ENCODE measurements at regions not wholly inside any gene's neighbourhood (a gene's known extent, or its start where the extent isn't known, plus 50 kb on each side); places are given as distances from the start of the nearest gene placed in this dataset.

DNA sequence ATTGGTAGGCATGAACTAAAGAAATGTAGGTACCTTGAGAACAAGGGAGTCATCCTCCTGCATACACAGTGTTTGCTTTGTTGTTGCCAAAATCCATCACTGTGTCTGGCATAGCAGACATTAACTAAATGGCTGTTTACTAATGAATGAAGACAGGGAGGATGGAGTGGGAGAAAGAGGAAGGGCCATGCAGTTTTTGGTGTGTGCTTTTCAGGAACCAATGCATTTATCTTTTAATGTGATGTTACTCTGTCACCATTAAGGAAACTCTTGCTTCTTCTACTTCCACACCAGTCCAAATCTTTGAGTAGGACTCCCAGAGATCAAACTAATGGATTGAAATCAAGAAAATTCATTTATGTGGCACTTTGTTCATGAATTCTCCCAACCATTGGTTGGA, 55.6 kb upstream of the DUSP10 start:
- Histone ChIP-seq H3K79me2 (ENCODE audit: insufficient read depth) (no peaks in the 10 kb centered on the region), H3K4me2 (ENCODE audit: unreplicated experiment) (no peak overlapping the region), H3K36me3 (ENCODE audit: low read depth) (no peaks in the 10 kb centered on the region), H3K27ac (no peak overlapping the region), H3K9me2 (ENCODE audit: insufficient read depth) (no peaks in the 10 kb centered on the region), H3K27me3 (replicated peaks; ENCODE audit: insufficient read depth) (no peaks in the 10 kb centered on the region), H3K4me1 (ENCODE audit: insufficient read depth) (peaks cover 3% of the 10 kb centered on the region), H3K4me3 (no peak overlapping the region), H3F3A (ENCODE audit: insufficient read depth) (no peaks in the 10 kb centered on the region; the same call in 1 of the 2 replicates), H4K20me1 (ENCODE audit: insufficient read depth) (no peaks in the 10 kb centered on the region), H2AFZ (no peak overlapping the region), H3K9me3 (ENCODE audit: low read depth) (no peaks in the 10 kb centered on the region), H3K9ac (no peak overlapping the region)
- DNase-seq = no peak
- in situ Hi-C loops (cut with MboI) = no loop called here
- TF ChIP-seq EZH2phosphoT487 (IDR thresholded peaks at IDR 0.05; ENCODE audit: insufficient read depth, low read depth) = no peak
- TF ChIP-seq EZH2 (IDR thresholded peaks at IDR 0.05; ENCODE audit: insufficient read depth, poor library complexity, severe bottlenecking) = no peak

DNA sequence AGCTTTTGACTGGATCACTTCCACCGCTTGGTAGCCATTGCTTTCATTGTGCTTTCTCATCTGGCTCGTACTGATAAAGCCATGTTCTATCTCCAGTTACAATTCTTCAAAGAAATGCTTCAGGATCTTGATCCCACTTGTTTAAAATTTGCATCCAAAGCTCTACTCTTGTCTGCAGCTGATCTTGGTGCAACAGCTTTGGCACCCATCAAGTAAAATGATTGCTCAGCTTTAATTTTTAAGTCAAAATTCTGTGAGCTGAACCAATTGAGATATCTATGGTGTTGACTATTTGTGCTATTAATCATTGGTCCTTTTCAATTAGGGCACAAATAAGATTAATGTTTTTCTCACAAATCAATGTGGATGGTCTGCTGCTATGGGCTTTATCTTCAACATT, 54.8 kb upstream of the DUSP10 start:
- Histone ChIP-seq H3K9me3 (ENCODE audit: low read depth) (no peaks in the 10 kb centered on the region), H3K36me3 (ENCODE audit: low read depth) (no peaks in the 10 kb centered on the region), H3K79me2 (ENCODE audit: insufficient read depth) (no peaks in the 10 kb centered on the region), H3K4me2 (ENCODE audit: unreplicated experiment) (no peak overlapping the region), H3K9ac (no peak overlapping the region), H3F3A (ENCODE audit: insufficient read depth) (no peaks in the 10 kb centered on the region), H3K4me1 (ENCODE audit: insufficient read depth) (no peaks in the 10 kb centered on the region; the same call in 1 of the 2 replicates), H3K27me3 (replicated peaks; ENCODE audit: insufficient read depth) (no peaks in the 10 kb centered on the region), H3K9me2 (ENCODE audit: insufficient read depth) (no peaks in the 10 kb centered on the region), H2AFZ (no peak overlapping the region), H3K27ac (no peak overlapping the region), H4K20me1 (ENCODE audit: insufficient read depth) (no peaks in the 10 kb centered on the region), H3K4me3 (no peak overlapping the region)
- TF ChIP-seq EZH2phosphoT487 (IDR thresholded peaks at IDR 0.05; ENCODE audit: insufficient read depth, low read depth) (no peak), EZH2 (IDR thresholded peaks at IDR 0.05; ENCODE audit: insufficient read depth, poor library complexity, severe bottlenecking) (no peak)
- 80 to 83% methylated on average over 2 of the region's 2 CpGs for WGBS, 2 experiments (ENCODE audit: low coverage in 1 of 2, low lambda C conversion rate in 2 of 2, missing lambda C conversion rate in 2 of 2)
- in situ Hi-C loops (cut with MboI) = no loop called here
- no peak for DNase-seq

DNA sequence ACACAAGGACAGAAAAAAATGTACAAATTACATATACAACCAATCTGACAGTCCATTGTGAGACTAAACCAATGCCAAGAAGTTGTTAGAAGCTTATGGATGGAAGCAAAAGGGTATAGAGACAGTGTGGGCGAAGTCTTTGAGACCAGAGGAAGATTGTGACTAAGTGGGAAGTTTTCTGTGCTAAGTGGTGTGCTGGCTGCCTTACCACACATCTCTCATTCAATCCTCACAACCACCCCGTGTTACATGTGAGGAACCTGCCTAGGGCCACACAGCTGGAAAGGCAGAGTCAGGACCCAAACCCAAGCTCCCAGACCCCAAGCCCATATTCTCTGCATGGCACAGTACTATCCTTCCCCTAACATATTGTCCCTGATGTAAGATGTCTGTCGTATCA, 53.5 kb upstream of the DUSP10 start:
- in situ Hi-C loops (cut with MboI) = no loop called here
- Histone ChIP-seq H3K4me1 (ENCODE audit: insufficient read depth) (no peaks in the 10 kb centered on the region; the same call in 1 of the 2 replicates), H3K79me2 (ENCODE audit: insufficient read depth) (no peaks in the 10 kb centered on the region), H3K9me2 (ENCODE audit: insufficient read depth) (no peaks in the 10 kb centered on the region), H3K9me3 (ENCODE audit: low read depth) (no peaks in the 10 kb centered on the region), H3K4me2 (ENCODE audit: unreplicated experiment) (no peak overlapping the region), H3K27me3 (replicated peaks; ENCODE audit: insufficient read depth) (no peaks in the 10 kb centered on the region), H3K9ac (no peak overlapping the region), H3K4me3 (no peak overlapping the region), H3K36me3 (ENCODE audit: low read depth) (no peaks in the 10 kb centered on the region), H4K20me1 (ENCODE audit: insufficient read depth) (no peaks in the 10 kb centered on the region), H3K27ac (no peak overlapping the region), H3F3A (ENCODE audit: insufficient read depth) (no peaks in the 10 kb centered on the region), H2AFZ (no peak overlapping the region)
- no peak for TF ChIP-seq EZH2phosphoT487 (IDR thresholded peaks at IDR 0.05; ENCODE audit: insufficient read depth, low read depth)
- TF ChIP-seq EZH2 (IDR thresholded peaks at IDR 0.05; ENCODE audit: insufficient read depth, poor library complexity, severe bottlenecking) = no peak
- no peak for DNase-seq
- 96 to 98% methylated on average over 3 of the region's 3 CpGs for WGBS, 2 experiments (ENCODE audit: low coverage in 1 of 2, low lambda C conversion rate in 2 of 2, missing lambda C conversion rate in 2 of 2)

DNA sequence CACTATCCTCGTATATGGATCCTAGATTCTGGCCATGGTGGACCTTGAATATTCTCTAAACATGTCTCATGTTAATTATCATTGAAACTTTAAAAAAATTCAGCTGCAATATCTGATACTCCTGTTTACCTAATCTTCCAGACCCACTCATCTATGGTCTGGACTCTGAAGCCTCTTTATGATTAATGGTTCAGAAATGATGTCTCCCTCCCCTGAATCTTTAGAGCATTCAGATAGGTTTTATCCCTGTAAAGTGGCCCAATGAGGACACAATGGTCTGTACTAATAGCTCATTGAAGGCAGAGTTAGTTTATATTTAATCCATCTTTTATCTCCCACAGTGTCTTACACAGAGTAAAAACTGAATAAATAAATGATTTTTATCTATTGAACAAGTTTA, 53.0 kb upstream of the DUSP10 start:
- H3K27me3 ChIP-seq (replicated peaks; ENCODE audit: insufficient read depth) = no peaks in the 10 kb centered on the region
- no peak overlapping the region for H2AFZ ChIP-seq
- no peak overlapping the region for H3K9ac ChIP-seq
- no peaks in the 10 kb centered on the region; the same call in 1 of the 2 replicates for H3K4me1 ChIP-seq (ENCODE audit: insufficient read depth)
- 79 to 88% methylated on average over 1 of the region's 1 CpG for WGBS, 2 experiments (ENCODE audit: low coverage in 1 of 2, low lambda C conversion rate in 2 of 2, missing lambda C conversion rate in 2 of 2)
- no peak overlapping the region for H3K4me2 ChIP-seq (ENCODE audit: unreplicated experiment)
- no peaks in the 10 kb centered on the region for H3F3A ChIP-seq (ENCODE audit: insufficient read depth)
- no peaks in the 10 kb centered on the region for H3K9me3 ChIP-seq (ENCODE audit: low read depth)
- no peaks in the 10 kb centered on the region for H3K9me2 ChIP-seq (ENCODE audit: insufficient read depth)
- DNase-seq = no peak
- H3K27ac ChIP-seq = no peak overlapping the region
- in situ Hi-C loops (cut with MboI) = no loop called here
- no peak overlapping the region for H3K4me3 ChIP-seq
- H4K20me1 ChIP-seq (ENCODE audit: insufficient read depth) = no peaks in the 10 kb centered on the region
- TF ChIP-seq EZH2 (IDR thresholded peaks at IDR 0.05; ENCODE audit: insufficient read depth, poor library complexity, severe bottlenecking) = no peak
- TF ChIP-seq EZH2phosphoT487 (IDR thresholded peaks at IDR 0.05; ENCODE audit: insufficient read depth, low read depth) = no peak
- no peaks in the 10 kb centered on the region for H3K79me2 ChIP-seq (ENCODE audit: insufficient read depth)
- H3K36me3 ChIP-seq (ENCODE audit: low read depth) = no peaks in the 10 kb centered on the region

DNA sequence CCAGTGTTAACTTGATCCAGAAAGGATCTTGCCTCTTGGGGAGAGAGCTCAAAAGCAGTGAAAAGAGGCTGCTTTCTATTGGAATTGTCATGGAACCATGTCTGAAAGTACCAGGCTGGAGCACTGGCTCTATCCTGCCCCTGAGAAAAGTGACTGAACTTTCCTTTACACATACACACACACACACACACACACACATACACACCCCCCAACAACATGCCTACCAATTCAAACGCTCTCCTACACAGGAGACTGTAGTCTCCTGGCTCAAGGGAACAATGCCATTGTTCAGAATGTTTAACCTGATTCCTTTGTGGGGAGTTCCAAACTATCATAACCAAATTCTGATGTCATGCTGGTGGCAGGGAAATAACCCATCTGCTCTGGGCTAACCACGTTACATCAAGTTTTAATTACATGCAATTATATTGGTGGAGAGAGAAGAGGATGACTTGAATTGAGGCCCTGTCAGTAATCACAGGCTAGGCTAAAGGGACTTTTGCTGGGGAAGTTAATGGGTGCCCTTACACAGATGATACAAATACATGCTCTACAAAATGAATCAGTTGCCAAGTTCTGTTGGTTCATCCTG, 52.3 kb upstream of the DUSP10 start:
- Histone ChIP-seq H4K20me1 (ENCODE audit: insufficient read depth) (no peaks in the 10 kb centered on the region), H3K27me3 (replicated peaks; ENCODE audit: insufficient read depth) (no peaks in the 10 kb centered on the region), H3F3A (ENCODE audit: insufficient read depth) (no peaks in the 10 kb centered on the region), H3K4me3 (no peak overlapping the region), H3K9ac (no peak overlapping the region), H3K36me3 (ENCODE audit: low read depth) (no peaks in the 10 kb centered on the region), H3K4me2 (ENCODE audit: unreplicated experiment) (no peak overlapping the region), H3K4me1 (ENCODE audit: insufficient read depth) (no peaks in the 10 kb centered on the region; the same call in 1 of the 2 replicates), H2AFZ (no peak overlapping the region), H3K27ac (no peak overlapping the region), H3K79me2 (ENCODE audit: insufficient read depth) (no peaks in the 10 kb centered on the region), H3K9me3 (ENCODE audit: low read depth) (no peaks in the 10 kb centered on the region), H3K9me2 (ENCODE audit: insufficient read depth) (no peaks in the 10 kb centered on the region)
- in situ Hi-C loops (cut with MboI) = no loop called here
- 63 to 73% methylated on average over 2 of the region's 2 CpGs for WGBS, 2 experiments (ENCODE audit: low coverage in 1 of 2, low lambda C conversion rate in 2 of 2, missing lambda C conversion rate in 2 of 2)
- DNase-seq = peak; percentile 22
- TF ChIP-seq EZH2phosphoT487 (IDR thresholded peaks at IDR 0.05; ENCODE audit: insufficient read depth, low read depth) (no peak), EZH2 (IDR thresholded peaks at IDR 0.05; ENCODE audit: insufficient read depth, poor library complexity, severe bottlenecking) (no peak)

All from GM23248 (cell line).